Adrenal gland (tissue), 9 donors: ENCODE measurements at regions not wholly inside any gene's neighbourhood (a gene's known extent, or its start where the extent isn't known, plus 50 kb on each side); places are given as distances from the start of the nearest gene placed in this dataset.

Experiments
- DNase-seq, 7 donors: peaks; one replicate each; pipeline ENCODE4 v3.0.0-alpha.2; 2019 to 2020
- H3K27ac ChIP-seq, 5 donors: fragments of 200-600 bp; sonication (generic) in 4 of 5; 1 replicate in 3 of 5; 2 replicates in 2 of 5; pipeline versions ENCODE4 v1.5.1 to v1.8.0; 2016 to 2020; ENCODE audit warnings: mild to moderate bottlenecking in 1 of 5
- H3K27me3 ChIP-seq: fragments of 200-600 bp; 2 replicates; pipeline ENCODE4 v1.8.0; 2021
- H3K36me3 ChIP-seq, 2 donors: fragments of 200-600 bp; replicated peaks in 1 of 2; 1 replicate in 1 of 2; 2 replicates in 1 of 2; pipeline versions ENCODE4 v1.5.1 to v1.8.0; 2018 to 2022
- H3K4me1 ChIP-seq, 2 donors: fragments of 200-600 bp; replicated peaks in 1 of 2; 1 replicate in 1 of 2; 2 replicates in 1 of 2; pipeline versions ENCODE4 v1.5.1 to v1.8.0; 2018 to 2021
- H3K4me3 ChIP-seq, 4 donors: fragments of 200-600 bp; sonication (generic) in 3 of 4; one replicate each; pipeline ENCODE4 v1.5.1; 2016 to 2018
- H3K9me3 ChIP-seq, 3 donors: fragments of 200-600 bp; sonication (generic) in 1 of 3; replicated peaks in 1 of 3; 1 replicate in 2 of 3; 2 replicates in 1 of 3; pipeline versions ENCODE4 v1.5.1 to v1.8.0; 2016 to 2021
- CTCF ChIP-seq, 6 experiments: fragments of 450-650 bp in 4 of 6; fragments of 200-600 bp in 2 of 6; sonication (generic) in 1 of 6; IDR thresholded peaks; 1 replicate in 5 of 6; 2 replicates in 1 of 6; pipeline versions ENCODE4 v1.5.1 to v1.8.0; 2016 to 2021; ENCODE audit warnings: antibody characterized with exemption in 6 of 6, mild to moderate bottlenecking in 2 of 6, moderate library complexity in 1 of 6
- POLR2A ChIP-seq, 2 donors: fragments of 450-650 bp; IDR thresholded peaks; one replicate each; pipeline ENCODE4 v1.6.1; 2017; ENCODE audit warnings: antibody characterized with exemption in 2 of 2, mild to moderate bottlenecking in 2 of 2, moderate library complexity in 1 of 2
- WGBS, 4 donors: extraction: QIAGEN DNeasy Blood & Tissue Kit in 2 of 4; methylation state at CpG; one replicate each; pipeline versions ENCODE4 v1.1.5 to v1.1.7; 2013 to 2017; 5-methylcytosine and 5-hydroxymethylcytosine counted together
- intact Hi-C, 2 donors: fragments of 100-400 bp; cut with DNase I; formaldehyde crosslinking; loops; one replicate each; pipeline versions ENCODE4 v1.14.1 to v1.15.0; 2022 to 2023
- donor health status: healthy with polysubstance abuse.
- donor health status: Bipolar disorder and iron deficiency.
- donor health status: DM: yes; HTN: yes; CAD: no.
- donor health status: DM: no; HTN: no; CAD: no.
- donor health status: DM: no; HTN: no; CAD: no.

- Histone ChIP-seq H3K9me3 (no peaks in the 10 kb centered on the region), H3K27me3 (no peaks in the 10 kb centered on the region), H3K4me3 (no peak overlapping the region), H3K36me3 (no peaks in the 10 kb centered on the region), H3K4me1 (peaks cover 15 to 16% of the 10 kb centered on the region in 2 donors), H3K27ac (peak overlapping the region; percentile 53 to 89 (median 79))
- peak in 2 of 7 donors; percentile 2 to 8 for DNase-seq
- 81 to 87% (median 84%) methylated on average over 3 of the region's 3 CpGs for WGBS, 4 donors
- TF ChIP-seq POLR2A (IDR thresholded peaks at IDR 0.05) (no peak), CTCF (IDR thresholded peaks at IDR 0.05) (no peak)
- intact Hi-C loops = no loop called here
Measured at GRCh38 chr15:100722551-100723314, 120.3 kb downstream of the ASB7 start.

GRCh38 chr15:100723315-100723801, 121.0 kb downstream of the ASB7 start:
- no peaks in the 10 kb centered on the region for H3K27me3 ChIP-seq
- no peak for DNase-seq
- H3K4me3 ChIP-seq = no peak overlapping the region
- no peaks in the 10 kb centered on the region for H3K36me3 ChIP-seq
- H3K4me1 ChIP-seq = peaks cover 15 to 16% of the 10 kb centered on the region in 2 donors
- TF ChIP-seq CTCF (IDR thresholded peaks at IDR 0.05) = no peak
- no peak for TF ChIP-seq POLR2A (IDR thresholded peaks at IDR 0.05)
- 89 to 94% (median 91%) methylated on average over 6 of the region's 6 CpGs for WGBS, 4 donors
- no peaks in the 10 kb centered on the region for H3K9me3 ChIP-seq
- no peak overlapping the region for H3K27ac ChIP-seq
- intact Hi-C loops = no loop called here

- intact Hi-C loops = no loop called here
- WGBS, 4 donors = 73 to 85% (median 78%) methylated on average over 10 of the region's 10 CpGs
- H3K27me3 ChIP-seq = no peaks in the 10 kb centered on the region
- no peak overlapping the region for H3K27ac ChIP-seq
- TF ChIP-seq CTCF (IDR thresholded peaks at IDR 0.05) (no peak), POLR2A (IDR thresholded peaks at IDR 0.05) (no peak)
- no peaks in the 10 kb centered on the region for H3K36me3 ChIP-seq
- peaks cover 15 to 16% of the 10 kb centered on the region in 2 donors for H3K4me1 ChIP-seq
- DNase-seq = peak in 2 of 7 donors; percentile 13 to 41
- H3K4me3 ChIP-seq = no peak overlapping the region
- no peaks in the 10 kb centered on the region for H3K9me3 ChIP-seq
Measured at GRCh38 chr15:100725121-100726069, 123.0 kb downstream of the ASB7 start.

GRCh38 chr15:100726070-100726420, 123.7 kb downstream of the ASB7 start:
- Histone ChIP-seq H3K4me3 (no peak overlapping the region), H3K27me3 (no peaks in the 10 kb centered on the region), H3K9me3 (no peaks in the 10 kb centered on the region), H3K27ac (no peak overlapping the region), H3K36me3 (no peaks in the 10 kb centered on the region), H3K4me1 (peaks cover 15 to 16% of the 10 kb centered on the region in 2 donors)
- TF ChIP-seq POLR2A (IDR thresholded peaks at IDR 0.05) = no peak
- WGBS, 4 donors = 90 to 97% (median 93%) methylated on average over 3 to 7 of the region's 7 CpGs
- peak in 2 of 7 donors; percentile 3 to 30 for DNase-seq
- intact Hi-C loops = no loop called here
